Type B pancreatic cell (in vitro differentiated cells): ENCODE measurements at regions not wholly inside any gene's neighbourhood (a gene's known extent, or its start where the extent isn't known, plus 50 kb on each side); places are given as distances from the start of the nearest gene placed in this dataset.
"Not testable (repeated sequence)": the region's sequence is repeated elsewhere in the genome, so short reads cannot be mapped to it uniquely, and the experiment has no call there.

Experiments used
- DNase-seq: peaks from one replicate; pipeline ENCODE4 v3.0.0; 2021; ENCODE audit warnings: mixed read lengths; ENCODE audit not compliant: unreplicated experiment; ENCODE audit errors: extremely low spot score
- H3K27ac Mint-ChIP-seq: 2 replicates; pipeline ENCODE4 v1.8.0; 2021; ENCODE audit warnings: mild to moderate bottlenecking, mixed read lengths
- H3K27me3 Mint-ChIP-seq: 2 replicates; pipeline ENCODE4 v1.8.0; 2021; ENCODE audit warnings: mixed read lengths
- H3K36me3 Mint-ChIP-seq: 2 replicates; pipeline ENCODE4 v1.8.0; 2021; ENCODE audit warnings: mixed read lengths
- H3K4me1 Mint-ChIP-seq: one replicate; pipeline ENCODE4 v1.8.0; 2021; ENCODE audit warnings: mixed read lengths; ENCODE audit not compliant: unreplicated experiment
- H3K4me3 Mint-ChIP-seq: 2 replicates; pipeline ENCODE4 v1.8.0; 2021; ENCODE audit warnings: mild to moderate bottlenecking, mixed read lengths
- H3K9me3 Mint-ChIP-seq: 2 replicates; pipeline ENCODE4 v1.8.0; 2021; ENCODE audit warnings: mixed read lengths
- TF ChIP-seq, protein P1 (sequence below): fragments of 200-600 bp; sonication (generic); conservative IDR thresholded peaks from 2 replicates; pipeline ENCODE4 v1.5.0; 2021; ENCODE audit warnings: antibody characterized with exemption, mild to moderate bottlenecking

DNA sequence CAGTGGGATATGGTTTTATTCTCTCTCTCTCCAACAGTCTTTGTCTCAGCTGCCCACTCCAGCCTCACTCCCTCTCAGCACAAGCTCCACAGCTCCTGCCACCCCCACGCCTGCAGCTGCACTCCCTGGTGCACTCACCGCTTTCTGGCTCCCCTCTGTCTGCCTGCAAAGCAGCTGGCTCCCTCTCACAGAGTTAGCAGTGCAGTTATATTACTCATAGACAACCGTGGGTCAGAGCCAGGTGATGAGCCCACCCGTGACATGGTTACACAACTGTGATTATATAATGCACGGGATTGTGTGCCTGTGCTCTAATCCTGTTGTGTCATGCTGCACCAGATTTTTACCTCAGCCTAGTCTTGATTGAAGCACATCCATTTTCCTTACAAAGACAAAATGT, 276.9 kb upstream of the CHAC2 start:
- Mint-ChIP-seq H3K9me3 (no peaks in the 10 kb centered on the region), H3K4me3 (no peak overlapping the region), H3K27ac (no peak overlapping the region), H3K27me3 (no peaks in the 10 kb centered on the region), H3K4me1 (peaks cover 6% of the 10 kb centered on the region), H3K36me3 (no peaks in the 10 kb centered on the region)
- TF ChIP-seq, protein P1, sequence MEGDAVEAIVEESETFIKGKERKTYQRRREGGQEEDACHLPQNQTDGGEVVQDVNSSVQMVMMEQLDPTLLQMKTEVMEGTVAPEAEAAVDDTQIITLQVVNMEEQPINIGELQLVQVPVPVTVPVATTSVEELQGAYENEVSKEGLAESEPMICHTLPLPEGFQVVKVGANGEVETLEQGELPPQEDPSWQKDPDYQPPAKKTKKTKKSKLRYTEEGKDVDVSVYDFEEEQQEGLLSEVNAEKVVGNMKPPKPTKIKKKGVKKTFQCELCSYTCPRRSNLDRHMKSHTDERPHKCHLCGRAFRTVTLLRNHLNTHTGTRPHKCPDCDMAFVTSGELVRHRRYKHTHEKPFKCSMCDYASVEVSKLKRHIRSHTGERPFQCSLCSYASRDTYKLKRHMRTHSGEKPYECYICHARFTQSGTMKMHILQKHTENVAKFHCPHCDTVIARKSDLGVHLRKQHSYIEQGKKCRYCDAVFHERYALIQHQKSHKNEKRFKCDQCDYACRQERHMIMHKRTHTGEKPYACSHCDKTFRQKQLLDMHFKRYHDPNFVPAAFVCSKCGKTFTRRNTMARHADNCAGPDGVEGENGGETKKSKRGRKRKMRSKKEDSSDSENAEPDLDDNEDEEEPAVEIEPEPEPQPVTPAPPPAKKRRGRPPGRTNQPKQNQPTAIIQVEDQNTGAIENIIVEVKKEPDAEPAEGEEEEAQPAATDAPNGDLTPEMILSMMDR, result no peak
- DNase-seq, result no peak

DNA sequence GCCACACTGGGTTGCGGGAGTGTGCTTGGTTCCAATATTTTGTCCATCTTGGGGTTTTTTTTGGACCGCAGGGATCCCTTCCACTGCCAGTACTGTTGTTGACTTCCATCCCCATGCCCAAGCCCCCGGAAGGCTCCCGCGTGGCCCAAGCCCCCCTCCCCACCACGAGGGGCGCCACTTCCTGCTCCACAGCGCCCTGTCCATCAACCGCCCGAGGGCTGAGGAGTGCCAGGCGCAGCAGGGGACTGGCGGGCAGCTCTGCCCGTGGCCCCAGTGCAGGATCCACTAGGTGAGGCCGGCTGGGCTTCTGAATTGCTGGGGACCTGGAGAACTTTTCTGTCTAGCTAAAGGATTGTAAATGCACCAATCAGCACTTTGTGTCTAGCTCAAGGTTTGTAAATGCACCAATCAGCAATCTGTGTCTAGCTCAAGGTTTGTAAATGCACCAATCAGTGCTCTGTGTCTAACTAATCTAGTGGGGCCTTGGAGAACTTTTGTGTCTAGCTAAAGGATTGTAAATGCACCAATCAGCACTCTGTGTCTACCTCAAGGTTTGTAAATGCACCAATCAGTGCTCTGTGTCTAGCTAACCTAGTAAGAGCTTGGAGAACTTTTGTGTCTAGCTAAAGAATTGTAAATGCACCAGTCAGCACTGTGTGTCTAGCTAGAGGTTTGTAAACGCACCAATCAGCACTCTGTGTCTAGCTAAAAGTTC, 281.3 kb upstream of the CHAC2 start:
- not testable (repeated sequence) for H3K27ac Mint-ChIP-seq, H3K9me3 Mint-ChIP-seq, H3K36me3 Mint-ChIP-seq

DNA sequence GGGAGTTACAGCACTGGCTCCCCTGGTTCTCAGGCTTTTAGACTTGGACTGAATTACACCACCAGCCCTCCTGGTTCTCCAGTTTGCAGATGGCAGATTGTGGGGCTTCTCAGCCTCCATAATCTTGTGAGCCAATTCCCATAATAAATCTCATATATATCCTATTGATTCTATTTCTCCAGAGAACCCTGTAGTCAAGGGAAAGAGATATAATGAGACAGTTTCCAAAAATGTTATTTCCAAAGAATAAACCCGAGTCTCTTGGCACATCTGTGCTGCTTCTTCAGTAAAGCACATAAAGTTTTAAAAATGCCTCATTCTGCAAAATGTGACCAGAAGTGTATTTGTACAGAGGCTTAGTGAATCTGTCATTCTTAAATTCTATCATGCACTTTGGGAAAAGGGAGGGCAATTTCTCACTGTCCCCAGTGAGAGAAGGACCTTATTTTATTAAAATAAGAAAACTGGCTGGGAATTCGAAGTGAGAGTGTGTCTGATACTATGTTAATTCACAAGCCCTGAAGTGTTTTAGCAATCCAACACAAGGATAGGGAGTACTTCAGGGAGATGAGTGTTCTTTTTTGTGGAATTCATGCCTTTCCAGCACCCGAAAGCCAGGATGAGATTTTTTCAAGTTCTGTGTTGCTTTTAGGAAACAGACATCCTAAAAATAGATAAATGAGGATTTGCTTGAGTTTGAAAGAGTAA, 282.4 kb upstream of the CHAC2 start:
- H3K9me3 Mint-ChIP-seq, result no peaks in the 10 kb centered on the region
- no peak overlapping the region for H3K27ac Mint-ChIP-seq

More for the DNA sequence above, 281.3 kb upstream of the CHAC2 start:
- not testable (repeated sequence) for H3K4me3 Mint-ChIP-seq, DNase-seq, H3K27me3 Mint-ChIP-seq, H3K4me1 Mint-ChIP-seq

DNA sequence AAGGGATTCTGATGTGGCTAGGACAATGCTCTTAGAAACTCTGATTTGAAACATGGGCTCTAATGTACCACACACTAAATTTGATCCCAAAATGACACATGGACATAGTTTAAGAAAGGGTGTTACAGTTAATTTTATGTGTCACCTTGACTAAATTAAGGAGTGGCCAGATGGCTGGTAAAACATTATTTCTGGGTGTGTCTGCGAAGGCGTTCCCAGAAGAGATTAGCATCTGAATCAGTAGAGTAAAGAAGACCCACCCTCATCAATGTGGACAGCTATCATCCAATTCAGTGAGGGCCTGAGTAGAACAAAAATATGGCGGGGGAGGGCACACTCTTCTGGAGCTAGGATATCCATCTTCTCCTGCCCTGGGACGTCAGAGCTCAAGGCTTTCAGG, 283.1 kb upstream of the CHAC2 start:
- TF ChIP-seq, protein P1, result no peak
- no peak for DNase-seq

More for the DNA sequence above, 282.4 kb upstream of the CHAC2 start:
- Mint-ChIP-seq H3K4me3 (no peak overlapping the region), H3K36me3 (no peaks in the 10 kb centered on the region), H3K27me3 (no peaks in the 10 kb centered on the region), H3K4me1 (no peaks in the 10 kb centered on the region)
- no peak for DNase-seq
- TF ChIP-seq, protein P1, result no peak

DNA sequence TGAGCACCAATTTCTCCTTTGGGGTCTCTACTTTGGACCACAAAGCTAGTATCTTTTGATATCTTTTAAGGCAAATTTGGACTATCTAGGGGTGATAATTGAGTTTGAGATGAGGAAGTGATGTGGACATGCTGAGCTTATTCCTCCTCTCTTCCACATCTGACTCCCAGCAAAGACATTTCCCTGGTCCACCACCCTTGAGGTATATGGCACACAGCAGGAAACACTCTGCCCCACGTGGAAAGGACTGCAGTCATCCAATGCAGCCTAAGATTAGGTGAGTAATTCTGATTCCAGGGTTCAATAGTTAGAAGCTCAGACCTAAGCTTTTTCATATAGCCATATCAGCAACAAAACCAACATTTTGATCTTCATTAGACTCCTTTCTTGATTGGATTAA, 290.1 kb upstream of the CHAC2 start:
- no peak overlapping the region for H3K27ac Mint-ChIP-seq
- H3K4me3 Mint-ChIP-seq, result no peak overlapping the region
- no peaks in the 10 kb centered on the region for H3K27me3 Mint-ChIP-seq
- no peaks in the 10 kb centered on the region for H3K36me3 Mint-ChIP-seq
- H3K4me1 Mint-ChIP-seq, result peaks cover 9% of the 10 kb centered on the region
- TF ChIP-seq, protein P1, result no peak
- no peaks in the 10 kb centered on the region for H3K9me3 Mint-ChIP-seq
- DNase-seq, result no peak

More for the DNA sequence above, 283.1 kb upstream of the CHAC2 start:
- Mint-ChIP-seq H3K9me3 (no peaks in the 10 kb centered on the region), H3K4me1 (no peaks in the 10 kb centered on the region), H3K27me3 (no peaks in the 10 kb centered on the region), H3K27ac (no peak overlapping the region), H3K36me3 (no peaks in the 10 kb centered on the region), H3K4me3 (no peak overlapping the region)

DNA sequence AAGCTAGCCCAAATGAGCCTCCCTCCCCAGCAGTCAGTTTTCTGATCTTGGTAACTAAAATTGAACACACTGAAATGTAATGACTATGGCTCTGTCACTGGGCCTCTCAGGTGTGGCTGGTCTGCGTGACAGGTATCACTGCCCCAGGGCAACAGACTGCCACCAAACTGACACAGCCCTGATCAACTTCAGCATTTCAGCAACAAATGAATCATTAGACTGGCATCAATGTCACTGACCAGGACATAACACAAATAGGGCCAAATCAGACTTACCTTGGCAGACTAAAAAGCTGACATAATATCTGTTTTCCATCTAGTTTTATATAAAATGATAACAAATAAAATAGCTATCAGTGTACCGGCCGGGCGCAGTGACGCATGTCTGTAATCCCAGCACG, 290.8 kb upstream of the CHAC2 start:
- no peak for DNase-seq
- no peak overlapping the region for H3K27ac Mint-ChIP-seq
- no peak overlapping the region for H3K4me3 Mint-ChIP-seq
- no peaks in the 10 kb centered on the region for H3K27me3 Mint-ChIP-seq
- H3K36me3 Mint-ChIP-seq, result no peaks in the 10 kb centered on the region
- TF ChIP-seq, protein P1, result no peak
- H3K9me3 Mint-ChIP-seq, result no peaks in the 10 kb centered on the region
- H3K4me1 Mint-ChIP-seq, result peaks cover 9% of the 10 kb centered on the region
